HepG2 (cell line): ENCODE measurements at regions not wholly inside any gene's neighbourhood (a gene's known extent, or its start where the extent isn't known, plus 50 kb on each side); places are given as distances from the start of the nearest gene placed in this dataset.

Experiments used
- ATAC-seq: fragments of 200-7000 bp; cut with Tn5 transposase; 3 replicates; pipeline ENCODE4 v1.9.1; 2020; ENCODE audit warnings: mild to moderate bottlenecking, moderate library complexity
- BruUV-seq: library from RNA; stranded (reverse); fragments of 400-500 nt; replicated peaks from 2 replicates; lab custom pipeline; 2021; lab: Mats Ljungman, UMichigan
- CTCF ChIA-PET: fragments of 300-600 bp; formaldehyde crosslinking; extraction: SDS; loops from one replicate; lab custom pipeline; 2021; ENCODE audit warnings: low total read pairs, inconsistent platforms, low intra/inter-chr PET ratio; lab: Yijun Ruan, JAX
- POLR2A ChIA-PET: fragments of 350-600 bp; sonication (Branson Sonifier 250); formaldehyde crosslinking; loops from one replicate; lab custom pipeline; 2020; ENCODE audit warnings: antibody characterized with exemption, inconsistent platforms; lab: Yijun Ruan, JAX
- DNase-seq: peaks from one replicate; pipeline ENCODE4 v3.0.0-alpha.2; 2015; ENCODE audit warnings: low spot score
- FAIRE-seq: peaks from 3 replicates; lab custom pipeline; 2011; peaks lifted over from hg19 to GRCh38; lab: Jason Lieb, UNC
- H2AFZ ChIP-seq: one replicate; pipeline ENCODE4 v1.6.1; 2011; ENCODE audit warnings: low read length, inconsistent platforms
- H3K27ac ChIP-seq: fragments of 300-600 bp; 3 replicates; pipeline ENCODE4 v1.8.0; 2011; ENCODE audit warnings: mixed run types, mild to moderate bottlenecking, mixed read lengths, low read length, inconsistent platforms; ENCODE audit not compliant: insufficient read depth; ENCODE audit errors: extremely low read length
- H3K27me3 ChIP-seq, 2 experiments: fragments of 200-600 bp in 1 of 2; 2 replicates in 1 of 2; 3 replicates in 1 of 2; pipeline versions ENCODE4 v1.6.0 to v1.8.0; 2011; ENCODE audit warnings: low read length in 2 of 2, mild to moderate bottlenecking in 2 of 2, moderate library complexity in 2 of 2, inconsistent platforms in 1 of 2; ENCODE audit not compliant: insufficient read depth in 2 of 2, control insufficient read depth in 1 of 2
- H3K36me3 ChIP-seq, 2 experiments: fragments of 200-600 bp in 1 of 2; replicated peaks in 1 of 2; 2 replicates in 1 of 2; 3 replicates in 1 of 2; pipeline versions ENCODE4 v1.5.1 to v1.8.0; 2011; ENCODE audit warnings: low read length in 2 of 2, inconsistent platforms in 1 of 2; ENCODE audit not compliant: insufficient read depth in 2 of 2, control insufficient read depth in 1 of 2
- H3K4me1 ChIP-seq: 2 replicates; pipeline ENCODE4 v1.5.1; 2012; ENCODE audit warnings: low read length, inconsistent platforms; ENCODE audit not compliant: insufficient read depth
- H3K4me2 ChIP-seq: 2 replicates; pipeline ENCODE4 v1.6.0; 2011; ENCODE audit warnings: low read depth, low read length, inconsistent platforms
- H3K4me3 ChIP-seq, 3 experiments: fragments of 200-600 bp in 1 of 3; sonication (generic), shearing (Covaris generic) in 1 of 3; replicated peaks in 1 of 3; 2 replicates each; pipeline ENCODE4 v1.5.1; 2011 to 2016; ENCODE audit warnings: low read length in 3 of 3, inconsistent platforms in 2 of 3, low read depth in 2 of 3, mild to moderate bottlenecking in 2 of 3, control low read depth in 1 of 3, mixed read lengths in 1 of 3; ENCODE audit not compliant: insufficient read depth in 1 of 3
- H3K79me2 ChIP-seq: one replicate; pipeline ENCODE4 v1.6.1; 2011; ENCODE audit warnings: low read length, inconsistent platforms; ENCODE audit not compliant: insufficient read depth
- H3K9ac ChIP-seq: 2 replicates; pipeline ENCODE4 v1.6.0; 2011; ENCODE audit warnings: mild to moderate bottlenecking, low read depth, low read length, inconsistent platforms; ENCODE audit not compliant: insufficient read depth
- H3K9me3 ChIP-seq: 2 replicates; pipeline ENCODE4 v1.5.1; 2012; ENCODE audit warnings: mild to moderate bottlenecking, low read length
- H4K20me1 ChIP-seq: 2 replicates; pipeline ENCODE4 v1.6.0; 2011; ENCODE audit warnings: inconsistent platforms, mild to moderate bottlenecking, low read length, moderate library complexity; ENCODE audit not compliant: insufficient read depth
- CEBPG ChIP-seq: IDR thresholded peaks from 2 replicates; pipeline ENCODE4 v1.6.1; 2016
- FIP1L1 ChIP-seq: fragments of 200-400 bp; formaldehyde crosslinking; IDR thresholded peaks from 2 replicates; pipeline ENCODE4 v1.6.1; 2018; ENCODE audit warnings: low read depth, mild to moderate bottlenecking, low read length, moderate library complexity, borderline replicate concordance; ENCODE audit not compliant: insufficient read depth
- FOXO1 ChIP-seq: sonication (generic); formaldehyde crosslinking; IDR thresholded peaks from 2 replicates; pipeline ENCODE4 v1.4.0; 2020; ENCODE audit warnings: missing genetic modification reagents
- MLLT10 ChIP-seq: sonication (generic); formaldehyde crosslinking; IDR thresholded peaks from 2 replicates; pipeline ENCODE4 v1.4.0; 2020; ENCODE audit warnings: missing genetic modification reagents
- NFRKB ChIP-seq: fragments of 450-650 bp; IDR thresholded peaks from 2 replicates; pipeline ENCODE4 v1.6.1; 2017
- SCMH1 ChIP-seq: sonication (generic); formaldehyde crosslinking; IDR thresholded peaks from 2 replicates; pipeline ENCODE4 v1.9.0; 2021; ENCODE audit warnings: missing genetic modification reagents, mild to moderate bottlenecking, borderline replicate concordance
- SIX4 ChIP-seq: sonication (generic); formaldehyde crosslinking; IDR thresholded peaks from 2 replicates; pipeline ENCODE4 v1.4.0; 2020; ENCODE audit warnings: missing genetic modification reagents
- SOX13 ChIP-seq, 3 experiments: fragments of 450-650 bp in 1 of 3; sonication (generic) in 1 of 3; formaldehyde crosslinking in 1 of 3; IDR thresholded peaks in 2 of 3; conservative IDR thresholded peaks in 1 of 3; 2 replicates each; pipeline versions ENCODE4 v1.5.0 to v1.6.1; 2016 to 2020; ENCODE audit warnings: antibody characterized with exemption in 1 of 3, mild to moderate bottlenecking in 1 of 3, missing compliant biosample characterization in 1 of 3, missing genetic modification reagents in 1 of 3, moderate library complexity in 1 of 3
- TAF15 ChIP-seq: fragments of 200-400 bp; formaldehyde crosslinking; IDR thresholded peaks from one replicate; pipeline ENCODE4 v1.6.1; 2018; ENCODE audit warnings: mild to moderate bottlenecking, low read depth, low read length; ENCODE audit not compliant: poor library complexity, severe bottlenecking
- ZNF251 ChIP-seq: sonication (generic); formaldehyde crosslinking; IDR thresholded peaks from 2 replicates; pipeline ENCODE4 v1.9.0; 2021; ENCODE audit warnings: mild to moderate bottlenecking, missing genetic modification reagents
- WGBS: methylation state at CpG from one replicate; pipeline ENCODE4 v1.1.6; 2017; ENCODE audit warnings: low lambda C conversion rate; 5-methylcytosine and 5-hydroxymethylcytosine counted together
- in situ Hi-C: cut with HindIII; loops from 2 replicates; pipeline ENCODE4 v1.10.0; 2017; ENCODE audit warnings: low pct_unique_long_range_greater_than_20kb; ENCODE audit not compliant: extremely low pct_ligation_motif_present
- intact Hi-C: fragments of 100-400 bp; cut with micrococcal nuclease; formaldehyde crosslinking; loops from one replicate; pipeline ENCODE4 v1.10.0; 2022; ENCODE audit not compliant: unreplicated experiment
- TF ChIP-seq, protein P1 (sequence below): IDR thresholded peaks from 2 replicates; pipeline ENCODE4 v1.6.1; 2016; ENCODE audit warnings: missing compliant biosample characterization, missing genetic modification reagents, borderline replicate concordance
- TF ChIP-seq, protein P2 (sequence below): sonication (generic); formaldehyde crosslinking; IDR thresholded peaks from 2 replicates; pipeline ENCODE4 v1.8.0; 2022; ENCODE audit warnings: missing genetic modification reagents, mild to moderate bottlenecking, moderate library complexity, borderline replicate concordance
- TF ChIP-seq, protein P3 (sequence below): sonication (generic); formaldehyde crosslinking; IDR thresholded peaks from 2 replicates; pipeline ENCODE4 v1.5.0; 2020; ENCODE audit warnings: mild to moderate bottlenecking, missing genetic modification reagents

DNA sequence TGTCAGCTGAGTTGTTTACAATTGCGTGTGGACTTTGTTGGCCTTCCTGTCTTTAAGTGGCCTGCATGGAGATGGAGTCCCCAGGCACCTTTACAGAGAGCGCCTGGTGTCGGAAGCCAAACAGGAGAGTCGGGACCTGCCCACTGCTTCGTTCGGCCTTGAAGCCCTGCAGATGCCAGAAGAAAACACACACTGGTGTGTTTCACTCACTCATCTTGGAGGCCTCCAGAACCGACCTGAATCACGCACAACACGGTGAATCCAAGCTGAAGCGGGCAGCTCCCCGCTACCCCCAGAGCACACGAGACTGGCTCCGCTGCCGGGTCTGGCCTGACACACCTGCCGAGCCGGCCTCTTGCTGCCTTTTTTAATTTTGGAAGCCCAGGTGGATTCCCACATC is 419.4 kb upstream of the IRX4 start (continued):
- TF ChIP-seq MLLT10 (no peak), CEBPG (CRISPR knock-in tag) (no peak), FIP1L1 (no peak)
- TF ChIP-seq, protein P1, sequence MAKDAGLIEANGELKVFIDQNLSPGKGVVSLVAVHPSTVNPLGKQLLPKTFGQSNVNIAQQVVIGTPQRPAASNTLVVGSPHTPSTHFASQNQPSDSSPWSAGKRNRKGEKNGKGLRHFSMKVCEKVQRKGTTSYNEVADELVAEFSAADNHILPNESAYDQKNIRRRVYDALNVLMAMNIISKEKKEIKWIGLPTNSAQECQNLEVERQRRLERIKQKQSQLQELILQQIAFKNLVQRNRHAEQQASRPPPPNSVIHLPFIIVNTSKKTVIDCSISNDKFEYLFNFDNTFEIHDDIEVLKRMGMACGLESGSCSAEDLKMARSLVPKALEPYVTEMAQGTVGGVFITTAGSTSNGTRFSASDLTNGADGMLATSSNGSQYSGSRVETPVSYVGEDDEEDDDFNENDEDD (CRISPR knock-in tag): no peak

DNA sequence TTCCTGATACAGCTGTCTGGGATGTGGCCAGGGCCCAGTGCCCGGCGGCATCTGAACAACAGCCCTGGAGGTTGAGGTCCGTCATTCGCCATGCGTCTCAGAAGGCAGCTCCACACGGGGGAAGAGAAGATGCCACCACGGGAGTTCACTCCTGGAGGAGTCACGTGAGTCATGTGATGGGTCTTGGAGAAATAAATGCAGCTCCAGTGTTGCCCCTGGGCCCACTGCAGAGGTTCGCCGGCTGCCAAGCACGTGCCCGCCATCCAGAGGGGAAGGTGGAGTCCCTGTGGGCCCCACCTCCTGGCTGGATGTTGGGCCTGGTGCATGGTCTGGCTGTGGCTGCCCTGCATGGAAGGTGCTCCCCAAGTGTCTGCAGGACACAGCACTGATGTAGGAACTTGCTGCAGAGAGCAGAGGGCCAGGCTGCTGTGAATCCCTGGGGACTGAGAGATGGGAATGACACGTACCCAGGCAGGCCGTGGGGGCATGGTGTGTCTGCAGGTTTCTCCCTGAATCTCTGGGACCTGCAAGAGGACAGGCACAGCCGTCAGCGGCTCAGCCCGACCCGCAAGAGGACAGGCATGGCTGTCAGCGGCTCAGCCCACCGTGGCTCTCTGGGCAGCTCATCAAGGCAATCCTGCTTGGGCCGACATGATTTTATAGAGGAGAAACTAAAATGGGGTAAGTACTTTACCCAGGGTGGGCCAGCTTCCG is 418.3 kb upstream of the IRX4 start:
- POLR2A ChIA-PET: no interaction called here
- no peak for TF ChIP-seq SCMH1 (CRISPR knock-in tag)
- no peak for TF ChIP-seq SIX4 (CRISPR knock-in tag)
- no peak for TF ChIP-seq SOX13 (IDR thresholded peaks at IDR 0.05)
- no peak for TF ChIP-seq SOX13 (CRISPR knock-in tag; conservative IDR thresholded peaks at IDR 0.05 in 1 of 2, IDR thresholded peaks at IDR 0.05 in 1 of 2)
- no peak for TF ChIP-seq NFRKB
- TF ChIP-seq, protein P2, sequence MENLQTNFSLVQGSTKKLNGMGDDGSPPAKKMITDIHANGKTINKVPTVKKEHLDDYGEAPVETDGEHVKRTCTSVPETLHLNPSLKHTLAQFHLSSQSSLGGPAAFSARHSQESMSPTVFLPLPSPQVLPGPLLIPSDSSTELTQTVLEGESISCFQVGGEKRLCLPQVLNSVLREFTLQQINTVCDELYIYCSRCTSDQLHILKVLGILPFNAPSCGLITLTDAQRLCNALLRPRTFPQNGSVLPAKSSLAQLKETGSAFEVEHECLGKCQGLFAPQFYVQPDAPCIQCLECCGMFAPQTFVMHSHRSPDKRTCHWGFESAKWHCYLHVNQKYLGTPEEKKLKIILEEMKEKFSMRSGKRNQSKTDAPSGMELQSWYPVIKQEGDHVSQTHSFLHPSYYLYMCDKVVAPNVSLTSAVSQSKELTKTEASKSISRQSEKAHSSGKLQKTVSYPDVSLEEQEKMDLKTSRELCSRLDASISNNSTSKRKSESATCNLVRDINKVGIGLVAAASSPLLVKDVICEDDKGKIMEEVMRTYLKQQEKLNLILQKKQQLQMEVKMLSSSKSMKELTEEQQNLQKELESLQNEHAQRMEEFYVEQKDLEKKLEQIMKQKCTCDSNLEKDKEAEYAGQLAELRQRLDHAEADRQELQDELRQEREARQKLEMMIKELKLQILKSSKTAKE: no peak
- no peak for TF ChIP-seq FOXO1 (CRISPR knock-in tag)
- TF ChIP-seq TAF15: no peak
- TF ChIP-seq ZNF251 (CRISPR knock-in tag): no peak
- TF ChIP-seq, protein P3, sequence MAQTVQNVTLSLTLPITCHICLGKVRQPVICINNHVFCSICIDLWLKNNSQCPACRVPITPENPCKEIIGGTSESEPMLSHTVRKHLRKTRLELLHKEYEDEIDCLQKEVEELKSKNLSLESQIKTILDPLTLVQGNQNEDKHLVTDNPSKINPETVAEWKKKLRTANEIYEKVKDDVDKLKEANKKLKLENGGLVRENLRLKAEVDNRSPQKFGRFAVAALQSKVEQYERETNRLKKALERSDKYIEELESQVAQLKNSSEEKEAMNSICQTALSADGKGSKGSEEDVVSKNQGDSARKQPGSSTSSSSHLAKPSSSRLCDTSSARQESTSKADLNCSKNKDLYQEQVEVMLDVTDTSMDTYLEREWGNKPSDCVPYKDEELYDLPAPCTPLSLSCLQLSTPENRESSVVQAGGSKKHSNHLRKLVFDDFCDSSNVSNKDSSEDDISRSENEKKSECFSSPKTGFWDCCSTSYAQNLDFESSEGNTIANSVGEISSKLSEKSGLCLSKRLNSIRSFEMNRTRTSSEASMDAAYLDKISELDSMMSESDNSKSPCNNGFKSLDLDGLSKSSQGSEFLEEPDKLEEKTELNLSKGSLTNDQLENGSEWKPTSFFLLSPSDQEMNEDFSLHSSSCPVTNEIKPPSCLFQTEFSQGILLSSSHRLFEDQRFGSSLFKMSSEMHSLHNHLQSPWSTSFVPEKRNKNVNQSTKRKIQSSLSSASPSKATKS (CRISPR knock-in tag): no peak
- TF ChIP-seq, all 625 proteins: peak for 0
- ATAC-seq (no peak), DNase-seq (no peak), FAIRE-seq (no peak)
- intact Hi-C loops: no loop called here
- Histone ChIP-seq H4K20me1 (no peaks in the 10 kb centered on the region), H2AFZ (no peak overlapping the region), H3K27ac (no peak overlapping the region), H3K4me3 (no peak overlapping the region), H3K36me3 (no peaks in the 10 kb centered on the region), H3K79me2 (no peaks in the 10 kb centered on the region), H3K9ac (no peak overlapping the region), H3K4me2 (no peak overlapping the region), H3K4me1 (no peaks in the 10 kb centered on the region), H3K9me3 (no peaks in the 10 kb centered on the region), H3K27me3 (peaks cover 6 to 44% of the 10 kb centered on the region in 2 experiments; a peak in 4 of 5 replicates)
- 37% methylated on average over 9 of the region's 22 CpGs for WGBS
- no TSS peak for BruUV-seq
- in situ Hi-C loops: no loop called here
- CTCF ChIA-PET: no interaction called here
